NOMO-1 treated with DMSO at 0.1 percent for 48 hours (cell line): ENCODE measurements at regions not wholly inside any gene's neighbourhood (a gene's known extent, or its start where the extent isn't known, plus 50 kb on each side); places are given as distances from the start of the nearest gene placed in this dataset.

Experiments
- DNase-seq: peaks from one replicate; lab custom pipeline; 2025; ENCODE audit not compliant: unreplicated experiment; lab: John Stamatoyannopoulos, UW

DNA sequence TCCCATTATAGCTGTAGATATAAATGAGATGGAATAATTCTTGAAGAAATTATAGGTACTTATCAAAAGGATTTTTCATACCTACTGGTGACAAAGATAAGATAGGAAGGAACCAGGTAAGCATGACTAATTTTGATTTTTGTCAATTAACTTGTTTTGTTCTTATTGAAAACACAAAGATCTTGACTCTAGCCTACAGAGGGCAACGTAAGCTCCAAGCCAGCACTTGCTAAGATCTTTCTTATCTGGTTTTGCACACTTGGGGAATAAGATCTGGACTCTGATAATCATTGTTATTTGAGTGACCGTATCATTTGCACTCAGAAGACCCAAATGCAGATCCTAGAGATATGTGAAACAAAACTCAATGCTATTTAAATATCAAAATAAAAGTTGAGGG, 223.4 kb downstream of the VEGFC start:
- DNase-seq, result no peak

DNA sequence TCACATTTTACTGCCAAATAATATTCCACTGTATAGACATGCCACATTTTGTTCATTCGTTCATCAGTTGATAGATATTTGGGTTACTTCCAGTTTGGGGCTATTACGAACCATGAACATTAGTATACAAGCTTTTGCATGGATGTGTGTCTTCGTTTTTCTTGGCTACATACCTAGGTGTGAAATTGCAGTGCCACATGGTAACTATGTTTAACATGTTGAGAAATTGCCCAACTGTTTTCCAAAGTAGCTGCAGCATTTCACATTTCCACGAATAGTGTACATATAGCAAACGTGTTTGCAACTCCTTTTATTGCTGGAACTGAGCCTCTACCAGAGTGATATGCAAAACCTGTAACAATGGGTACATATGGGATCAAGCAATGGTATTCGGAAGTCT, 221.5 kb downstream of the VEGFC start:
- no peak for DNase-seq

DNA sequence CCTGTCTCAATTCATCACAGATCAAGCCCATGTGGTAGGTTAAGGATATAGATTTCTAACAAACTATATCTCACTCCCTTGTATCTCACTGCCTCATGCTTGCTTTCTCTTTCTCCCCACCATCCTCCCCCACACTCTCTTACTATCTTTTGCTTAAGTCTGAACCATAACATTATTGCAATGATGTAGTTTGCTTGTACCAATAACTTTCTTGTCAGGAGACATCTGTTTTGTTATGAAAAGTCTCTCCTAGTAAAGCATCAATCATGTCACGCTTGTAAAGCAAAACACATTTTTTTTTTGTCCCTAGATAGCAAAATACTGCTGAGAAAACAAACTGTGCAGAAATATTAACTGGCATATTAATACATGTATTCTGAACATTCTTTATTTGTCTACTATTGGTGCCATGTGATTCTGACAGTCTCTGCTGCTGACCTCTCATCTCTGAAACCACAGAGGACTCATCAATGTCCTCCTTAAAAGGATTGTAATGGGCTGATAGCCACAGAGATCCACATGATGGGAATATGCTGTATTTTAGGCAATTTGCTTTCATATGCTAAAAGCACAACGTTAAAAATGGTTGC, 217.5 kb downstream of the VEGFC start:
- no peak for DNase-seq

DNA sequence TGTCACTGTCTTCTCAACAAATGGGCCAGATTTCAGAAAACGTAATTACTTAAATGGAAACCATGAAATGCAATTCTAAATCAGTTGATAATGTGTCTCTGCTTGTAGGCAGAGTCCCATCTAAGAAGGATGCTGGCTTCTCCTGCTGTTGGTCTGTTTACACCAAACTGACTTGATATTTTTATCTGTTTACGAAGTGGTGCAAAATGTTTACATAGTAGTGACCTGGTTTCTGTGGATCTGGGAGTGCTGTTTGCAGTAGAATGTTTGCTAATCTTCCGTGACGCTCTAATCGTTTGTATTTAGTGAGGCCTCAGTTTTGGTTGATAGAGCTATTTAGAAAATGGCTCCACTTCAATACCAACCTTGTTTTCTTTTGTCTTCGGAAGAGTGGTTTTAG, 213.5 kb downstream of the VEGFC start:
- DNase-seq, result no peak

DNA sequence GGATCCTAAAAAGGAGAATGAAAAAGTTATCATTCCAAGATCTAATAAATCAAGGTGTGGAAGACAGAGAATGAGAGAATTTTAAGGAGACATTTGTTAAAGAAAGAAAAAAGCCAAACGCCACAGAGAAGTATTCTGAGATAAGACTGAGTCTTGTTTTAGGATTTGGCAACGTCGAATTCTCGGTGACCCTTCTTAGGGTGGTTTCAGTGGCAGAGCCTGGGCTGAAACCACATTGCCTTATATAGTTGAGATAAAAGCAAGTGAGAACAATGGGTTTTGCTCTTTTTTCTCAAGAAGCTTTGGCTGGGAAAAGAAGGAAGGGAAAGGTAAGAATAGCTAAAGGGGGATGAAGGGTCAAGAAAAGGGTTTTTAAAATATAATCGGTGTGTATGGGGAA, 209.4 kb downstream of the VEGFC start:
- DNase-seq, result no peak

DNA sequence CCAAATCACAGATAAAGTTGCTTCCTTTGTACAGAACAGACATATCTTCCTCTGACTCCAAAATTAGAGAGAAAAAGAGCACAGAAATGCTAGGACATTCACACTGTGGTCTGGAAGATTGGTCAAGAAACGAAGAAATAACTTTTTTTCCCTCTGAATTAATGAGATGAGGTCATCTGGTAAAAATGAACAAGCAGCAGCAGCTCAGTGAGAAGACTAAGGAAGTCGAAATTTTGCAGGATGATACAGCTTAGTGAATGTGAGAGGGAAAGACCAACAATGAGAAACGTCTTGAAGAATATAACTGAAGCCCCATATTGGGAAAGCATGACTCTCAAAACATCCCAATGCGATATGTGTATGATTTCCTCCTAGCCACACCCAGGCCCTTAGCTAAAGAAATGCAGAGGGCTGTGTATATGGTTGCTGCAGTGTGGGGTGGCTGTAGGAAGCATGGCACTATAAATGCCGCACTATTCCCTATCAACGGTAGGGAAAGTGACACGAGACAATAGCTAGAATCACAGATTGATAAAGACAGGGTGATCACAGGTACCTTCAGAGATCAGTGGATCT, 208.6 kb downstream of the VEGFC start:
- no peak for DNase-seq

DNA sequence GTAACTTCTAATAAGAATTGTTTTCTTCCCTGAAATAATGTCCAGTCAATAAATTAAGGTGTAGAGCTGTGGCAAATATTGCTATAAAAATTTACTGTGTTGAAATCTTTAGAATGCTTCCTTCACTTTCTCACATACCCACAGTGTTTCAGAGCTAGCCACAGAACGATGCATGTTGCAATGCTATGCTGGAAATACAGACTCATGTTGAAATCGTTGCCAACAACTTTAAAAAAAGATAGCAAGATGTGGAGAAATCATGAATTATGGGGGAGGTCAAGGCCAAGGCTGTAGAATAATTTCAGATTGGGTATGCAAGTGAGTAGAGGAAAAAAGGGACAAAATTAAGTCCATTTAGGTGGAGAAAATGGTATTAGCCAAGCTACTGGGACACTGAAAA, 204.8 kb downstream of the VEGFC start:
- peak; percentile 97 for DNase-seq

DNA sequence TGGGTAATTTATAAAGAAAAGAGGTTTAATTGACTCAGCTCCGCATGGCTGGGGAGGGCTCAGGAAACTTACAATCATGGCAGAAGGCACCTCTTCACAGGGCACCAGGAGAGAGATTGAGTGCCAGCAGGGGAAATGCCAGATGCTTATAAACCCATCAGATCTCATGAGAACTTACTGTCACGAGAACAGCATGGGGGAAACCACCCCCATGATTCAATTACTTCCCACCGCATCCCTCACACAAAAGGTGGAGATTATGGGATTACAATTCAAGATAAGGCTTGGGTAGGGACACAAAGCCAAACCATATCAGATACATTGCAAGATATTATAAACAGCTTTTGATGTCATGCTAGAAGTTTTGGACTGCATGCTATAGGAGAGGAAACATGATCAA, 204.3 kb downstream of the VEGFC start:
- DNase-seq, result no peak

DNA sequence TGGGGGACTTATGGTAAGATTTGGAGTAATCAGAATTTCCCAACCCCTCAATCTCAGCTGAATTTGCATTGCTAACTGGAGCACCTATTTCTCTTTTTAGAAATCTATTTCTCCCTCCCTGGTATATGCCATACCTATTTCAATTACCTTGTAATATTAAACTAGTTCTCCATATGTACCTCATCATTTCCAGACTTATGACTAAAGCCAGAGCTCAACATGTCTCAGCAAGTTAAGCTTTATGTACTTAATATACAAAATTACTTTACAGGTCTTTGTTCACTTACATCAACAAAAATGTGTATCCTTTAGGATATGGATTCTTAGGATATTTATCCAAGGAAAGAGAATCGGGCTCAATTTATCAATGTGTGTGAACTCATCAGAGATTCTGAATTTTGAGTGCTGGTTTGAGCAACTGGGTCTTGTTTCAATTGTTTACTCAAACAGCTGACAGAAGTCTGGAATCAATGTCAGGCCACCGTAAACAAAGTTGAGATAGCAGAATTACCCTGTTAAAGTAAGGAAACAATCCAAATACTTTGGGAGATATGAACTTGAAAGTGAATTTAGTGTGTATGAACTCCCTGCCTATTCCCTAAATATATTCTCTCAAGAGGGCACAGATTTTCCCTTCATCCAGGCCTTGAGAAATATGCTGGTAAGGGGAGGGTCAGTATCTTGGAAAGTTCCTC, 199.6 kb downstream of the VEGFC start:
- DNase-seq, result no peak

DNA sequence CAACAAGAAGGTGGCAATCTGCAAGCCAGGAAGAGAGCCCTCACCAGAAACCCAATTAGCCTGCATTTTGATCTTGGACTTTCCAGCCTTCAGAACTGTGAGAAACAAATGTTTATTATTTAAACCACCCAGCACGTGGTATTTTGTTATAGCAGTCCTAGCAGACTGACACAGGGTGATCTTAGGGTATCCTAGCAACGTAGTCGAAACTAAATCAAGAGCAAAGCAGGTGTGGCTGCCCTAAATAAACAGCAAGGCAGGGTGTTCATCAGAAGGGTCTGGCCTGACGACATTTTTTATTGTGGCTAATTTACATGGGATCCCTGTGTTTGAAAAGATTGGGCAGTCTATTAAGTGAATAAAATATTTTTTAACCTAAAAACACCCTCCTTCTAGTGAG, 198.8 kb downstream of the VEGFC start:
- no peak for DNase-seq

DNA sequence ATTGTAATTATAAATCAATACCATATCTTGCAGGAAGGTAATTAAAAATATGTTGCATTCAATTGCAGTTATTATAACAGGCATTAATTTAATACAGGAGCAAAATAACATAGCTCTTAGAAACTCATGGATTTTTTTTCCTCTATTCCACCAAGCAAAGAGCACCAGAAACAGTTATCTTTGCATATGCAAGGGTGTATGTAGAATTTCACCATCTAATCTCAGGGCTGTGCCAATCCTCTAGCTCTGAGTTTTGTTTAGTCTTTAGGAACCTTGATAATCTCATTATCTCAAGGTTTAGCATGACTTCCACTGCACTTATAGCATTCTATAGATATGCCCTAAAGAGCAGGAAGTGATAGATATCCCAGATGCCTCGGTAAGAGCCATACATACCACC, 197.5 kb downstream of the VEGFC start:
- no peak for DNase-seq

DNA sequence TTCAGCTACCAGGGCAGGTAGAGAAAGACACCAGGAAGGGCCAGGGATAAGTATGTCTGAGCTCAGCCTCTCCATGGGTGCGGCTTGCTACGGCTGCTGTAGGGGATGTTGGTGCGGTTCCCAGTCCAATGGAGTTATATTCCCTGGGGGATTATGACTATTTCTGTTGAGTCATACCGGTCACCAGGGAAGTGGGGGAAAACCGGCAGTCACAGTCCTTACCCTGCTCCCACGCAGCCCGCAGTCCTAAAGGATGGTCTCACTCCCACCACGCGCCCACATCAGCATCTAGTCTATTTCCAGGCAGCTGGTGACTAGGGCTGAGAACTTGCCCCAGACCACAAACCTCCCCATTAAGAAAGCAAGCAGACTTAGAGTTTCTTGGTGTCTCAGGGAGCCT, 191.6 kb downstream of the VEGFC start:
- DNase-seq, result no peak

DNA sequence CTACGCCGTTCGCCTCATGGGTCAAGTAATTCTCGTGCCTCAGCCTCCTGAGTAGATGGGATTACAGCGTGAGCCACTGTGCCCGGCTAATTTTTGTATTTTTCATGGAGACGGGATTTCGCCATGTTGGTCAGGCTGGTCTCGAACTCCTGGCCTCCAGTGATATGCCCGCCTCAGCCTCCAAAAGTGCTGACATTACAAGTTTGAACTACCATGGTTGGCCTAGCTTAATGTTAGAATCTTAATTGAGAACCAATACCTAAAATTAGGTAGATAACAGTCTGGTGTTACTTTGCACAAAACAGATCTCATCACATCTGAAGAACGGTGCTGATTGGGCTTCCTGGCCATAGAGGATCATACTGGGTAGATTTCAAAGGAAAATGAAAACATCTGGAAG, 184.9 kb downstream of the VEGFC start:
- no peak for DNase-seq

DNA sequence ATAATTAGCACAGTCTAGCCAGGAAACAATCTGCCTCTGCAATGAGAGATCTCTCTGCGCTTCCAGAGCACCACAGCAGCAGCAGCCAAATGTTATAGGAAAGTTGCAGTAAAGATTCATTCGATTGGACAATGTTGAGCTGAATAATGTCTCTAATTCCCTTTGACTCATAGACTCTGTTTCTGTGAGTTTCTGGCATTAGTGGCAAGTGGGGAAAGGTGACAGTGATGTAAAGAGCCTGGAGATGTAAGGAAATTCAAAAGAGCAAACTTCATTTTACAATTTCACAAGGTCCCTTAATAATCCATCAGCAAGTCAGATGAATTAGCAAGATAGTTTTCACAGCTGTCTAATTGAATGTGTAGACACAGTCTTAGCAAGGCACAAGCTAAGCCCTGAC, 184.4 kb downstream of the VEGFC start:
- DNase-seq, result no peak

DNA sequence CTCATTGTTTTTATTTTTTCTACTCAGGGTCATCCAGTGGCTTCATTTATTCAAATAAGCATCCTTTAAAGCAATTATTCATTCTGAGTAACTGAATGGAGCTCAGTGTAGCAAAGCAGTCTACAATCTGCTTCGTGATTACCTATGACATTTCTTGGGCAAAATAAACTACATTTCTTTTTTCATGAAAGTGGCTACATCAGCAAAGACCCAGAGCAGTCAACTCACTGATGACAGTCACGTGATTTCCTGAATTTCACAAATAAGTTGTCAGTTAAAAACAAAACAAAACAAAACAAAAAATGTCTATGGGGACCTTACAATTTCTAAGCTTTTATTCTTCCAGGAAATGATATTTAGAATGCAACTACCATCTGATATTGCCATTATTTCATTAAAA, 182.1 kb downstream of the VEGFC start:
- no peak for DNase-seq

DNA sequence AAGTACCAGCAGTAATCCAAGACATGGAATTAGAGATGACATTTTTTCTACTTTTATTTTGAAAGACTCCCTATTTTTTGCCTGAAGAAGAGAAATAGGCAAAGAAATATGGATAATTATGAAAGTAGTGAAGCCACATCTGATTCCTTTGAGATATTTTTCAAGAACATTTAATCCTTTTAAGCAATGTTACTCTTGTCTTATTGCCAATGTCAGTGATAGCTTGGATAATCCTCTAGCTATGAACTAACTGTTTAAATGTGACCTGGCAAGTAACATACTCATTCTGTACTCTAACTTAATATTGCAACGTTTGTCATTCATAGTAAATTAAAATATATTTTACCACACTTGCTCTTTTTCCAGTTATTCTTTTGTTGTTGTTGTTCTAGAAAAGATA, 181.3 kb downstream of the VEGFC start:
- no peak for DNase-seq

DNA sequence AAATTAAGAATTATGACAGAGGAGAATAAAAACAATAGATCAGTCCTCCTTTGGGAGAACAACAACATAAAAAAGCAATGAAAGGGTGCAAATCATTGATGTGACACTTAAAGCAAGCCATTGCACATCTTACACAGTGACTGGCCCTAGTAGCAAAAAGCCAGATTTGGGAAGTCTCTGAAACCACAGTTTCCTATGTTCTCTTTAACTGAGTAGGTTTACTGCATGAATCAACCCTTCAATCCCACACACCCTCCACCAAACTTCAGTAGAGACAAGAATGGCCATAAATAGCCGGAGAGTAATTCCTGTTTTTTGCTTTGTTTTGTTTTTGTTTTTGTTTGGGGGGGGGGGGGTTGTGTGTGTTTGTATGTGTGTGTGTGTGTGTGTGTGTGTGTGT, 180.8 kb downstream of the VEGFC start:
- peak; percentile 89 for DNase-seq

DNA sequence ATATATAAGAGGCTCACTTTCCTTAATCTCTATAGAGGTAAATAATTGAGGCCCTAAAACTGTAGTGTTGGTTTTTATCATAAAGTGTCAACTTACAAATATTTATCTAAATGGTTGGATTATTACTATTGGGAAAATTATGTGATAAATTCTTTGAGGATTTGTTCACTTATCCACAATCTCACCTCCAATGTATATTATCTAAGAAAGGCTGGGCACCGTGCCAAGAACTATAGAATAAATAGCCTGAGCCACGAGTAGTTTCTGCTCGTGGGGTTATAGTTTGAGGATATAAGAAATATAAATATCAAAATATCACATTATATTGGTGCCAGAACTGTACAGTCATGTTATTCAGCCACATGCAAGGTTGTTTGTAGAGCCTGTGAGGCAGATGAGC, 177.9 kb downstream of the VEGFC start:
- no peak for DNase-seq

DNA sequence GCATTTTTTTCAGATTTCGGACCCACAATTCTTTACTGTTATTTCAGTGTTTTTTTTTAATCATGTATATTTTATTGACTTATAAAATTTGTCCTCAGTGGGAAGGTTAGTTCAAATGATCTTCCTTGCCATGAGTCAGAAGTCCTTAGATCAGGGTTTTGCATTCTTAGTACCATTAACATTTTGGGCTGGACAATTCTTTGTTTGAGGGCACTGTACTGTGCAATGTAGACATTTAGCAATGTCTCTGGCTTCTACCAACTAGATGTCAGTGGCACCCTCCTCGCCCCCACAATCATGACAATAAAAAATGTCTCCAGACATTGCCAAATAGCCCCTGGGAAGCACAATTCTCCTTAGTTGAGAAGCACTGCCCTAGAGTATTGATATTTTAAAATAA, 176.6 kb downstream of the VEGFC start:
- DNase-seq, result no peak

DNA sequence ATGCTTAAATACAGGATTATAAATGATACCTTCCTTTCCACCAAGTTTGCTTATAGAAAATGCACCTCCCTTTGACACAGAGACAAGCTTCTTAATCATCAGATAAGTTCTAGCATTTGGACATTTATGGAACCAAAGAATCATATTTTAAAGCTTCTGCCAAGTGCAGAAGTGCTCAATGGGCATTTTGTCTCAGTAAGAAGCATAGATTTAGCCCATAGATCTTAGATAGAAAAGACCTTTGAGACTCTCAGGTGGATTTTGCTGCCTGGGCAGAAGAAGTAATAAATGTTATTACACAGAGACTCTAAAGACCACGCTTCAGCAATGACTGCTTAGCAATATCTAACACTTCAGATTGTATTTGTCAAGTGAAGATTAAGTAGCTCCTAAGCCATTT, 174.6 kb downstream of the VEGFC start:
- DNase-seq, result no peak

DNA sequence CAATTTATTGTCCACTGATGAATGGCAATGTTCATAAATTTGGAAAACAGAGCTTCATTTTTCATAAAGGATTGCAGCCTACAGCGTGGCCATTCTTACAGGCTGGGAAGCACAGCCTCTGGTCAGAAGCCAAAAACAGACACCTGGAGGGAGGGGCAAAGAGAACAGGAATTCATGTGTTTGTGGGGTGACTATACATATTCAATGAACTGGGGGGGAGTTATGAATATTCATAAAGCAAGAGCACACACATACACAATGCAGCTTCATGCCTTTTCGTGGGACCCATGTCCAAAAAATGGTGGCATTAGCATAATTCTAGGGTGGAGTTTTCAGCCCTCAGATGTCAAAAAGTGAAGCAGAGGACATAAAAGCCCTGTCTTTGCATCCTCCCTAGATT, 173.3 kb downstream of the VEGFC start:
- no peak for DNase-seq

DNA sequence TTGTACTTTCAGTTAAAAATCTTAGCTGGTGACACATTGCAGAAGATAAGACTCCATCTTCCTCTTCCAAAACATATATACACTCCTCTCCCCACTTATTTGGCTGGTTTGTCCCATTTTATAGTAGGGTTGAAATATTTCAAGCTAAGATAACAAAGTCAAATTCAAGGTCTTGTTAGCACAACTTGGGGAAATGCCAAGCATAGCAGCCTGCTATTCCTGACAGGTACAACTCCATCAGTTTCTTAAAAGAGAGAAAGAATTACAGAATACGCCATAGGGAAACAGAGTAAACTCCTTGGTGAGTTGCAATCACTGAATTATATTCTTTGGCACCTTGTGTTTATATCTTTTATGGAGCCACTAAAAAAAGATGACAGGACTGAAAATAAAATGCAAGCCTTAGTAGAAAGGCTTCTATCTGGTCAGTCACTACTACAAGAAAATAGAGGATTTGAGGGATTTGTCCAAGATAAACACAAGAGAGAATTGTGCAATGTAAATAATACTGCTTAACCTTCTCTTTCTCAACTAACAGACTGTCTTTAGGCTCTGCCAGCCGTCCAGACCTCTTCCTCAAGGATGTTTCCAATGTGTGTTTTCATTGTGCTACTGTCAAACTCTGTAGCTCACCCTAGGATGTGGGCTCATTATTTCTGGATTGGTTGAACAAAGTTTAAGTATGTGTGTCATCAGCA, 170.3 kb downstream of the VEGFC start:
- no peak for DNase-seq
